CD4-positive, alpha-beta T cell treated with Interleukin-17A for 4 hours (primary cell): ENCODE measurements at regions not wholly inside any gene's neighbourhood (a gene's known extent, or its start where the extent isn't known, plus 50 kb on each side); places are given as distances from the start of the nearest gene placed in this dataset.
"Not testable (repeated sequence)": the region's sequence is repeated elsewhere in the genome, so short reads cannot be mapped to it uniquely, and the experiment has no call there.

Experiments used
- DNase-seq: peaks from one replicate; pipeline ENCODE4 v3.0.0-alpha.2; 2020; ENCODE audit warnings: mixed read lengths

GRCh38 chr5:155514105-155514563, 500.6 kb downstream of the KIF4B start:
- no peak for DNase-seq

- no peak for DNase-seq
These were observed 509.0 kb downstream of the KIF4B start for GRCh38 chr5:155522540-155522939.

GRCh38 chr5:155529362-155529761, 515.8 kb downstream of the KIF4B start:
- no peak for DNase-seq

GRCh38 chr5:155530046-155530445, 516.5 kb downstream of the KIF4B start:
- no peak for DNase-seq

- DNase-seq = no peak
These were observed 519.2 kb downstream of the KIF4B start for GRCh38 chr5:155532621-155533311.

- DNase-seq = no peak
These were observed 526.5 kb downstream of the KIF4B start for GRCh38 chr5:155540000-155540595.

- no peak for DNase-seq
These were observed 532.5 kb downstream of the KIF4B start for GRCh38 chr5:155546075-155546474.

- DNase-seq = no peak
These were observed 540.9 kb downstream of the KIF4B start for GRCh38 chr5:155554500-155554899.

- no peak for DNase-seq
These were observed 542.7 kb downstream of the KIF4B start for GRCh38 chr5:155556222-155556621.

- DNase-seq = no peak
These were observed 543.1 kb downstream of the KIF4B start for GRCh38 chr5:155556700-155557099.

- no peak for DNase-seq
These were observed 548.6 kb downstream of the KIF4B start for GRCh38 chr5:155562158-155562557.

- no peak for DNase-seq
These were observed 551.0 kb downstream of the KIF4B start for GRCh38 chr5:155564541-155564940.

GRCh38 chr5:155575861-155576260, 562.3 kb downstream of the KIF4B start:
- DNase-seq = no peak

GRCh38 chr5:155586808-155587207, 573.3 kb downstream of the KIF4B start:
- not testable (repeated sequence) for DNase-seq

GRCh38 chr5:155587458-155587857, 573.9 kb downstream of the KIF4B start:
- DNase-seq = no peak

- DNase-seq = no peak
These were observed 577.7 kb downstream of the KIF4B start for GRCh38 chr5:155591273-155591672.

- DNase-seq = no peak
These were observed 580.7 kb downstream of the KIF4B start for GRCh38 chr5:155594270-155594669.

- no peak for DNase-seq
These were observed 582.2 kb downstream of the KIF4B start for GRCh38 chr5:155595791-155596190.

GRCh38 chr5:155598552-155598951, 585.0 kb downstream of the KIF4B start:
- no peak for DNase-seq

GRCh38 chr5:155605920-155606319, 592.4 kb downstream of the KIF4B start:
- DNase-seq = no peak

- DNase-seq = peak; percentile 38
These were observed 603.3 kb downstream of the KIF4B start for GRCh38 chr5:155616779-155617392.

- no peak for DNase-seq
These were observed 606.1 kb downstream of the KIF4B start for GRCh38 chr5:155619688-155620087.

- no peak for DNase-seq
These were observed 607.4 kb downstream of the KIF4B start for GRCh38 chr5:155620821-155621410.
